Fibroblast of skin of right biceps (primary cell): ENCODE measurements at regions not wholly inside any gene's neighbourhood (a gene's known extent, or its start where the extent isn't known, plus 50 kb on each side); places are given as distances from the start of the nearest gene placed in this dataset.
A peak's percentile ranks its signal among the peaks of the same experiment; 100 is the strongest.
"Not testable (repeated sequence)": the region's sequence is repeated elsewhere in the genome, so short reads cannot be mapped to it uniquely, and the experiment has no call there.

ENCODE experiments used
- DNase-seq: peaks from one replicate; pipeline ENCODE4 v3.0.0-alpha.2; 2013

DNA sequence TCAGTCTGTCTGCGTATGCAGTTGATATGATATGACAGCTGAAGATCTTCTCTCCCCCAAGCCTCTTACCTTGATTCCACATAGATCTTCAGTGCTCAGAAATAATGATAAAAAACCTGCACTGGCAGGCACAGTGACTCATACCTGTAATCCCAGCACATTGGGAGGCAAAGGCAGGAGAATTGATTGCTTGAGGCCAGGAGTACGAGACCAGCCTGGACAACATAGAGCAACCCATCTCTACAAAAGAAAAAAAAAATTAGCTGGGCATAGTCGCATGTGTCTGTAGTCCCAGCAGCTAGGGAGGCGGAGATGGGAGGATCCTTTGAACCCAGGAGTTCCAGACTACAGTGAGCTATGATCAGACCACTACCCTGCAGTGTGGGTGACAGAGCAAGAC lies 551.0 kb upstream of the MIR17HG start:
- DNase-seq, result no peak

DNA sequence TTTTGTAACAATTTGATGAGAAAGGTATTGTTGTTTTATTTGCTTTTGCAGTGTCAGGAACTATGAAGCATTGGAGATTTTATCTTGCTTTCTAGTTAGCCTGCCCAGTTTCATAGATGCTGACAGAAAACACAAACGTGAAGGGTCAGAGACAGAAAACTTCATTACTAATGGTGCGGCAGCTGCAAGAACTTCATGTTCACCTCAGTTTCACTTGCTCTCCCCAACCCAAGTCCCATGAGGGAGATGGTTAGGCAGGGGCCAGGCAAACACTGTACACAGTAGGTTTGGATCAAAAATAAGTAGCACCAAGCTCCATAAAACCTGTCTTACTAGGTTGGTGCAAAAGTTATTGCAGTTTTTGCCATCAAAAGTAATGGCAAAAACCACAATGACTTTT lies 550.2 kb upstream of the MIR17HG start:
- DNase-seq, result no peak

DNA sequence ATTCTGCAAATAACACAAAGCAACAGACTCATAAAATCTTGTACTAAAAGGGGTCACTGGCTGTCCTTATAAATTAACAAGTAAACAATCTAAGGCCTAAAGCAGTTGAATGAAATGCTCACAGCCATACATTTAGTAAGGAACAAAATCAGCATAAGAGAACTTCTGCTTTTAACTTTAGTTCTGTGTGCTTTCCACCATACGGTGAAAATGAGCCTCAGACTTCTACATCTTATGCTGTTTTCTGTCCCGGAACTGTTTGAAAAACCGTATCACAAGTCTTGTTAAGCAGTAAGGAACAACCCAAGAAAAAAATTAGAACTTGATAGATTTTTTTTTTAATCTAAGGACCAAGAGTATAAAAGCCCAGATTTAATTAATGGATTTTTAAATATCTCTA lies 549.1 kb upstream of the MIR17HG start:
- no peak for DNase-seq

DNA sequence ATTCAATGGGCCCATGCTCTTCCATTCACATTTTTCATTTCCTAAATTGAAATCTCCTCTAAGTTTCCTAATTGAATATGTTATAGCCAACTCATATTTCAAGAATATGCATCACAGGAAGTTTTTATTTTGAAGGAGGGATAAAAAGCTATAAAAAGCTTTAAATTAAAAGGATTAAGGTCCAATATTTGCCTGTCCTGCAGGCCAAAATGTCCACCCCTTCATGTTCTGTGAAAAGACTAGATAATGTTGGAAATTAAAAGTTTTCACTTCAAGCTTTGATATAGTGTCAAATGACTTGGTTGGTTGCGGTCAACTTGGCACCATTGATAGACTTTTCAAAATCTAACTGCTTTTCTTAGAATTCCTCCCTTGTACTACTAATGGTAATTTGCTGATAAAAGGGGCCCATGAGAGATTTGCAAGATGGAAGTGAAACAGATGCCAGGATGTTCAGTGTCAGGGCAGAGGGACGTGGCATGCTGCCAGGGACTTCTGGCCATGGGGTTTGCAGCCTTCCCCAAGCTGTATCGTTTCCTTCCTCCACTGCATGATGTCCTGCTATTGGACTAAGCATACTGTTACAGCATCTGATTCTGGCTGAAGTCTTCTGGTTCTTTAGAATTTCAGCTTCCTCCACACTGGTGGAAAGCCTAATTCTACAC lies 547.3 kb upstream of the MIR17HG start:
- no peak for DNase-seq

DNA sequence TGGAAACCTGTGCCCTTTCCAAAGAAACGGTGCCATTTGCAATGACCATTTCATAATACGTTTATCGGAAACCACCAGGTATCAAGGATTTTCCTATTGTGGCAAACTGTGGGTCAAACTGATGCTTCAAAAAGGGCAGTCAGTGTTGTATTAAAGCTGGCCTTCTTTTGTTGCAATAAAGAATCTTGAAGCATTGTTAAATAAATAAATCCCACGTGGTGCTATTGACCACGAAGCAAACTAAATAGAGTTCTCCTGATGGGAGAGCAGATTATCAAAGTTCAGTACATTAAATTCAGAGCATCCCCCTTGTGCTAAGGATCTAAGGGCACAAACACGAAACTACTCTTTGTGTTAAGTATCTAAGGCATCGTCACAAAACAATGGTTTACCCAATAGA lies 545.9 kb upstream of the MIR17HG start:
- no peak for DNase-seq

DNA sequence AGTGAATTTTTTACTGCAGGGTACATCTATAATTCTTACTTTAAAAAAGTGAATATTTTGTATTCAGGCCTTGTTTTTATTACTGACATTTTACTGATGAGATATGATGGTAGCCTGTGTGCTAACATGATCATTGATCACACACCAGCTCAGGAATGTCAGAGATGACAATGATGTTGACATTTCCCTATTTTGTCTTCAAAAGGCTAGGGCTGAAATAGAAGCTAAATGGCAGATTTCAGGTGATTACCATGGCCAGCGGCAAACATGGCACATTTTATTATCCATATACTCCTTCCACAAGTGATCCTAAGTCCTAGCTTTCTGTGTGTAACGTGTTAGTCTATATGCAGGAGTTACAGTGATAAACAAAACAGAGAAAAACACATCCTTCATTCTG lies 544.3 kb upstream of the MIR17HG start:
- DNase-seq, result no peak

GRCh38 chr13:90806016-90806615 lies 541.4 kb upstream of the MIR17HG start:
- no peak for DNase-seq

DNA sequence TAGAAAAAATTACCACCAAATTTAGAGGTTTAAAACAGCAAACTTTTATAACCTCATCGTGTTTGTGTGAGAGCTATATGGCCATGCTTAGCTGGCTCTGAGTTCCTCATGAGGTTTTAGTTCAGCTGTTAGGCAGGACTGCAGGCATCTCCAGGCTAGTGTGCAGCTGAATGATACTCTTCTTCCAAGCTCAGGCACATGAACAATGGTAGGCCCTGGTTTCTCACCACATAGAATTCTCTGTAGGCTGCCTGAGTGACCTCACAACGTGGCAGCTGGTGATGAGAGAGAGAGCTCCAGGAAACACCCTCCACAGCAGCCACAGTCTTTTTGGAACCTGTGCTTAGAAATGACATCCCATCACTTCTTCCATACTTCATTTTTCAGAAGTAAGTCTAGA lies 540.6 kb upstream of the MIR17HG start:
- no peak for DNase-seq

DNA sequence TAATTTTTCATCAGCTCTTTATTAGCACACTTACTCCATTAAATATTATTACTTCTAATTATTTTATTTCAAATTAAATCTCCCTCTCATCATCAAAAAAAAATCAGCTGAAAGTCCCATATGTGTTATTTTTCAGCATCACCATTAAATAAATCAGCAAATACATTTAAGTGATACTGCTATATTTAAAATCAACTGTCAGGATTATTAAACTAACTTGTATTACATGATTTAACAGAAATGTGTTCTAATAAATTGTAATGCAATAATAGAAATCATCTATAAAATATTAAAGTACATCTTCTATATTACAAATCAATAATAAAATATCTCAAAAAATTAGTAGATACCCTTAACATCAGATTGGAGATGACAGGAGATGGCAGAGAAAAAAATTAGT lies 538.6 kb upstream of the MIR17HG start:
- DNase-seq, result no peak

DNA sequence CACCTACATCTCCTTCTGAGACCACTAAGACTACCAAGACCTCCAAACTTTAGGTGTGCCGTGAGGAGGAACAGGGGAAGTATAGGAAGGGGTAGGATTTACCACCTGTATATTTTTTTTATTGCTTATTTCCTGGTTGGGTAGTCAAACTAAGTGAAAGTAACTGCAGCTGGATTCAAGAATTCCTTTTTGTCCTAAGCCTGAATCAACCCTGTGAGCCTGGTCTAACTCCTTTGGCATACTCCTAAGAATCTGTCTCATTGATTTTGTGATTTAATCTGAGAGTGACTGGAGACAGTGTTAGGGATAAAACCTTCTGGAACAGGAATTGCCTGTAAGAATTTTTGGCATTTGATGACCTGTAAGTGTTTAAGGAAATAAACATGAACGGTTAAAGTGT lies 523.5 kb upstream of the MIR17HG start:
- DNase-seq, result no peak

DNA sequence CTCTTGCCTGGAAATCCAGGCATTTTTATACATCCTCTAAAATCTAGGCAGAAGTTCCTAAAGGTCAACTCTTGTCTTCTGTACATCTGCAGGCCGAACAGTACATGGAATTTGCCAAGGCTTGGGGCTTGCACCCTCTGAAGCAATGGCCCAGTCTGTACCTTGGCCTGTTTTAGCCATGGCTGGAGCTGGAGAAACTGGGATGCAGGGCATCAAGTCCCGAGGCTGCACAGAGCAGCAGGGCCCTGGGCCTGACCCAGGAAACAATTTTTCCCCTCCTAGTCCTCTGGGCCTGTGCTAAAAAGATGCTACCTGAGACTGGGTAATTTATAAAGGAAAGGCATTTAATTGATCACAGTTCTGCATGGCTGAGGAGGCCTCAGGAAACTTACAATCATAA lies 520.8 kb upstream of the MIR17HG start:
- DNase-seq, result no peak

DNA sequence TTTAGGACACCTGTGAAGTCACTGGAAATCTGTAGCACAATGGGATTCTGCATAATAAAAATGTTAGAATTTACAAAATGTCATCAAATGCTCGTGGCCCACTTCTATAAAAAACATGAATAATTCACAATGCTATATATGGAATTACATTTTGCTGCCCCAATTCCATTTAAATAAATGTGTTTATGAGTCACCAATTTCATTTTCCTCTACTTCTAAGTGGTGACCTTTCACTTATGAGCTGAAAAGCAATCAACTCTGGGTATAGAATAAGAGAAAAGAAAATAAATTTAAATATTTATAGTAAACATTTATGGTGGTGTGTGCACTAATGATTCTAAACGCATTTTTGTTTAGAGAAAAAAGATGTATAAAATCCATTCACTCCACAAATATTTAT lies 516.7 kb upstream of the MIR17HG start:
- DNase-seq, result no peak

DNA sequence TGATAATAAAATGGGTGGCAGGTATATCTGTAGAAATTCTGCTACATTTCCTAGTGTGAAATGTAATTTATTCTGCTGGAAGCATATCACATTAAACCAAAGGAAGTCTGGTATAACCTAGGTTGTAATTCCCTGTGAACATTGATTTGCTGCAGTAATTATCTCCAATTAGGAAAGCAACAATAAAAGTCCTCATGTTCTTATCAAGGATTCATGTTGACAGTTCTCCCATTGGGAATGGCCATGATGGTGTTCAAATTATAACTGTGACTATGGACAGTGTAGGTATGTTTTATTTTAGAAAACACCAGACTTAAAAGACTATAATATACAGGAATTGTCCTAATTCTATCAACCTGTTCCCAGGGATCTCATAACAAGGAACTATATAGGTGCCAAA lies 513.5 kb upstream of the MIR17HG start:
- no peak for DNase-seq

DNA sequence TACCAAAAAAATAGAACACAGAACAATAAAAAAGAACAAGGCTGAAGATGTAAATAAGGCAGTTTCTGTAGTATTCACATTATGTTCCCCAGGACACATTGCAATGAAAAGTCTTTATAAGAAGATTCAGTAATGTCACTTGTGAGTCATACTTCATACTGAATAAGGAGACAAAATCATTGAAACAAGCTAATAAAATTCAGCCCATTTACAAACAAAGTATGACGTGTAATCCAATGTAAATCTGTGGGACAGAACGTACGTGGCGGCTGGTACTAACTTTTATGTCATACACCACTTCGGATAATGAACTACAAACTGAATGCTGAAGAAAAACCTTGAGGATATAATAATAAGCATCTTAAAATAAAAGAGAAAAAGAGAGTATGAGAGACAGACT lies 512.8 kb upstream of the MIR17HG start:
- DNase-seq, result no peak

DNA sequence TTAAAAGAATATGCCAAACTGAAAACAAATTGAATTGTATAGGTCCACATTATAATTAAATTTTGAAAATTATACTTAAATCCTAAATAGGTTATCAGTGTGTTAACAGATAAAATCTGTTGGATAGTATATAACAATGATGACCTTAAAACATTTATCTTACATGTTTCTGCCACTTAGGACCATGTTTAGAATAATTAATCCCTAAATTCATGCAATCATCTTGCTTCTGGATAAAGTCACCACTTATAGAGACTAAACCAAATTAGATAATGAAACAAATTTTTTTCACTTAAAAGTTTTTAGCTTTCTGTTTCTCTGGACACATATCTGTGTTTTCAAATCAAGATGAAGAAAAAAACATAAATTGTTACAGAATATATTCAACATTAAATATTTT lies 511.7 kb upstream of the MIR17HG start:
- no peak for DNase-seq

- no peak for DNase-seq
These were observed 509.0 kb upstream of the MIR17HG start for GRCh38 chr13:90838317-90838960.

DNA sequence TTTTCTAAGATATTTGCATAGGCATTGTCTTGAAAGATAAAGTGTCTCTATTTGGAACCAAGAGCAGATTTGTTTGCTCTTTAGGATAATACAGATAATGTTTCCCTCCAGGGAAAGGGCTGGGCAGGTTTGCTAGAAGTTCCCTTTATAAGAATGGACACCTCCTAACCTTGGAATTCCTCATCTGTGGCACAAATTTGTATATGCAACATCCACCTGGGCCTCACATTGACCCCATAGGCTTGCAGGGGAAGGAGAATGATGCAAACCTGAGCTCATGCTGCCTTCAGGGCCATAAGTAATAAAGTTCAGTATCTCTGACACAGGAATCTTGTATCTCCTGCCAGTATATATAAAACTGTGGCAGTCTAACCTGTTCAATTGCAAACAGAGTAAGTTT lies 508.4 kb upstream of the MIR17HG start:
- no peak for DNase-seq

DNA sequence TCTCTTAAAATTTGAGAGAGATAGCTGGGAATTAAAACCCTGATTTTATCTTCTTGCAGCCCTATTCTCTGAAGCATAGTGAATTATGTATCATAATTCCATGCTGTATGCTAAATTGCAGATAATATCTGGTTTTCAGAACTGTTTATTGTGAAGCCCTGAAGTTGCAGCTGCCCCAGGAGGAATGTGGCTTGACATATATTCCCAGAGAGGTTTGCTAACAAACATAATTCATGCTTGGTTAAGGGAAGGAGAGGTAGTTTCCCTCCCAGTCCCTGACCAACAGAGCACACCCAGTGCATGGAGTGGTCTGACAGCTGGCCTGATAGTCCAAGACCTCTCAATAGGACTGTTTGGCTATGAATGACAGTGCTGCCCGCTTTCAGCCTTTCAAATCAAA lies 500.6 kb upstream of the MIR17HG start:
- DNase-seq, result no peak

DNA sequence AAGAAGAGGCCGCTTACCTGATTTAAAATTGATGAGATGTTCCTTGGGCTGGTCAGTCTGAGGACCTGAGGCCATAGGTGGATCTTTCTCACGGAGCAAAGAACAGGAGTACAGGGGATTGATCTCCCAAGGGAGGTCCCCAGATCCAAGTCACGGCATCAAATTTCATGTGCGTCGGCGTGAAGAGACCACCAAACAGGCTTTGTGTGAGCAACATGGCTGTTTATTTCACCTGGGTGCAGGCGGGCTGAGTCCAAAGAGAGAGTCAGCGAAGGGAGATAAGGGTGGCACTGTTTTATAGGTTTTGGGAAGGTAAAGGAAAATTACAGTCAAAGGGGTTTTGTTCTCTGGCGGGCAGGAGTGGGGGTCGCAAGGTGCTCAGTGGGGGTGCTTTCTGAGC lies 493.8 kb upstream of the MIR17HG start:
- DNase-seq, result not testable (repeated sequence)

- no peak for DNase-seq
These were observed 489.6 kb upstream of the MIR17HG start for GRCh38 chr13:90857921-90858320.

DNA sequence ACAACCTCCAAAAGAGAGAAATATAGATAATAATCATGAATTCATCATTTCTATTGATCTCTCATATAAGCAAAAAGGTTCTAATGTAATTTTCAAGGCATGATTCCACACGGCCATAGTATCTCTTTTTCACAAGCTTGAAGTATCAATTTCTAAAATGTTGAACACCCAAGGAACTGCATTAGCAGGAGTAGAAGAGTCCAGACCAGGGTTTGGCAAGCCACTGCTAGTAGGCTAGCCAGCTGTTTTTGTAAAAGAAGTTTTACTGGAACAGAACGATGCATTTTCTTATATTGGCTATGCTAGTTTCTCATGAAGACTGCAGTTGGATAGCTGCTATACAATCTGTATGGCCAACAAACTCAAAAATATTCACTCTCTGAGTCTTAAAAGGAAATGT lies 481.5 kb upstream of the MIR17HG start:
- no peak for DNase-seq

GRCh38 chr13:90867336-90867683 lies 480.2 kb upstream of the MIR17HG start:
- DNase-seq, result peak; percentile 60

GRCh38 chr13:90868321-90868920 lies 479.1 kb upstream of the MIR17HG start:
- peak; percentile 20 for DNase-seq

GRCh38 chr13:90869580-90869979 lies 477.9 kb upstream of the MIR17HG start:
- no peak for DNase-seq
